ENCODE measurements at regions not wholly inside any gene's neighbourhood (a gene's known extent, or its start where the extent isn't known, plus 50 kb on each side); places are given as distances from the start of the nearest gene placed in this dataset.

DNA sequence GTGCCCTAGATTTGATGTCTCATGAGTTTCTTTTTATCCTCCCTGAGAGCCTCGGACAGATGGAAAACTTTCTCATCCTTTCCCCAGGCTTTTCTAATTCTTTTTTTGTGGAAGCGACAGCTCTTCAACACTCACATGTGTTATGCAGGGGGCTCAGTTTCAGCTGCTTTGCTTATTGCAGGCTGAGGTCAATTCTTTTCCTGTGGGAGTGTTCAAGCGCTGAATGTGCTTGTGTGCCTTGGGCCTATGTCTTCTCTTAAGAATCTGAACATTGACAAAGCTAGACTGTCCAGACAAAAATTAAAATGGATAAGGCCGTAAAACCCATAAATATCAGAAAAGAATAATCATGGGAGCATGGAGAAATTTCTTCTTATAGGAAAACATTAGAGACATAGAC lies 125.2 kb upstream of the STEAP4 start:
- H3K4me3 ChIP-seq (ENCODE audit: low read length) = no peak overlapping the region
- H3K27me3 ChIP-seq (ENCODE audit: control insufficient read depth, insufficient read depth) = no peaks in the 10 kb centered on the region
- ATAC-seq = no peak
- H3K4me1 ChIP-seq (ENCODE audit: control insufficient read depth, insufficient read depth, low read length) = no peaks in the 10 kb centered on the region
- intact Hi-C loops (cut with DNase I) = no loop called here
- no peak overlapping the region for H3K27ac ChIP-seq (ENCODE audit: low read length)
- H3K9me3 ChIP-seq (ENCODE audit: control insufficient read depth, low read length) = no peaks in the 10 kb centered on the region
- DNase-seq = no peak
- 57% methylated on average over 4 of the region's 4 CpGs for WGBS

DNA sequence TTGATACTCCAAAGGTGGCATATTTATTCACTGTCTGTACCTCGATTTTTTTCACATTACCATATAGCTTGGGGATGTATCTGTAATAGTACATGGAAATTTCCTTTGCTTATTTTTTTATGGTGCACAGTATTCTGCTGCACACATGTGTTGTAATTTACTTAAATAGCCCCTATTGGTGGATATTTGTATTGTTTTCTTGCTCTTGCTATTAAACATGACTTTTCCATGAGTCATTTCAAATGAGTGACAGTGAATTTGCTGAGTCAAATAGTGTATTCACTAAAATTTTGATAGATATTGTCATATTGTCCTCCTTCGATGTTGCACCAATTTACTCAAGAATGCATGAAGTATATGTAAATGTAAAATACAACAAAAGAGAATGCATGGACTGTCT lies 122.7 kb upstream of the STEAP4 start:
- Histone ChIP-seq H3K27me3 (ENCODE audit: control insufficient read depth, insufficient read depth) (no peaks in the 10 kb centered on the region), H3K27ac (ENCODE audit: low read length) (no peak overlapping the region), H3K4me3 (ENCODE audit: low read length) (no peak overlapping the region), H3K9me3 (ENCODE audit: control insufficient read depth, low read length) (no peaks in the 10 kb centered on the region), H3K4me1 (ENCODE audit: control insufficient read depth, insufficient read depth, low read length) (no peaks in the 10 kb centered on the region)
- no peak for ATAC-seq
- no peak for DNase-seq
- WGBS = 81% methylated on average over 2 of the region's 2 CpGs
- intact Hi-C loops (cut with DNase I) = no loop called here

DNA sequence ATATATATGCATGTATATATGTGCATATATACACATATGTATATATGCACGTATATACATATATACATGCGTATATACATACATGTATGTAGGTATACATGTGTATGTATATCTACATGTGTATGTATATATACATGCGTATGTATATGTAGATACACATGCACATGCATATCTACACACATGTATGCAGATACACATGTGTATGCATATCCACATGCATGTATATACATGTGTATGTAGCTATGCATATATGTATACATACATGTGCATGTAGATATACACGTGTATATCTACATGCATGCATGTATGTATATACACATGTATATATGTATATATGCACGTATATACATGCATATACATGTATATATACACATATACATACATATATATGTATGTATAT lies 95.8 kb upstream of the STEAP4 start:
- intact Hi-C loops (cut with DNase I) = no loop called here
- 91% methylated on average over 5 of the region's 5 CpGs for WGBS

DNA sequence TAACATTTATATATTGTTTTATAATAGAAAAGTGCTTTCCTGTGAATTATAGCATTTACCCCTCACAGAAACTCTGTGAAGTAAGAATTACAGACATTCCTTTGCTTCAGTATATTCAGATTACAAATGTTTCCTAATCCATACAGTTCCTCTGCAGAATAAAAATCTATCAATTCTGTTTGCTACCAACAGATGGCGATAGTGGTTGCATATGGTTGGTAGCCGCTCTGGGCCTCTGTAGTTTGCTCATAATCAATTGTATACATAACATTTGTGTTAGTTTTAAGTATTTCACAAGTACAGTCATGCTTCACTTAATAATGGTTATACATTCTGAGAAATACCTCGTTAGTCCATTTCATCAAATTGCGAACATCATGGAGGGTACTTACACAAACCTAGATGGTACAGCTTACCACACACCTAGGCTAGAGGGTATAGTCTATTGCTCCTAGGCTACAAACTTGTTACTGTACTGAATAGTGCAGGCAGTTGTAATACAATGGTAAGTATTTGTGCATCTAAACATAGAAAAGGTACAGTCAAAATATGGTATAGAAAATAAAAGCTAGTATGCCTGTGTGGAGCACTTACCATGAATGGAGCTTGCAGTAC lies 94.4 kb upstream of the STEAP4 start:
- DNase-seq (no peak), ATAC-seq (no peak)
- Histone ChIP-seq H3K27me3 (ENCODE audit: control insufficient read depth, insufficient read depth) (no peaks in the 10 kb centered on the region), H3K4me1 (ENCODE audit: control insufficient read depth, insufficient read depth, low read length) (no peaks in the 10 kb centered on the region), H3K4me3 (ENCODE audit: low read length) (no peak overlapping the region), H3K9me3 (ENCODE audit: control insufficient read depth, low read length) (no peaks in the 10 kb centered on the region), H3K27ac (ENCODE audit: low read length) (no peak overlapping the region)
- WGBS = 73% methylated on average over 4 of the region's 4 CpGs
- intact Hi-C loops (cut with DNase I) = no loop called here

More for the DNA sequence above, 95.8 kb upstream of the STEAP4 start:
- ATAC-seq (no peak), DNase-seq (no peak)
- no peaks in the 10 kb centered on the region for H3K27me3 ChIP-seq (ENCODE audit: control insufficient read depth, insufficient read depth)
- no peak overlapping the region for H3K4me3 ChIP-seq (ENCODE audit: low read length)
- H3K27ac ChIP-seq (ENCODE audit: low read length) = no peak overlapping the region
- no peaks in the 10 kb centered on the region for H3K4me1 ChIP-seq (ENCODE audit: control insufficient read depth, insufficient read depth, low read length)
- H3K9me3 ChIP-seq (ENCODE audit: control insufficient read depth, low read length) = no peaks in the 10 kb centered on the region

DNA sequence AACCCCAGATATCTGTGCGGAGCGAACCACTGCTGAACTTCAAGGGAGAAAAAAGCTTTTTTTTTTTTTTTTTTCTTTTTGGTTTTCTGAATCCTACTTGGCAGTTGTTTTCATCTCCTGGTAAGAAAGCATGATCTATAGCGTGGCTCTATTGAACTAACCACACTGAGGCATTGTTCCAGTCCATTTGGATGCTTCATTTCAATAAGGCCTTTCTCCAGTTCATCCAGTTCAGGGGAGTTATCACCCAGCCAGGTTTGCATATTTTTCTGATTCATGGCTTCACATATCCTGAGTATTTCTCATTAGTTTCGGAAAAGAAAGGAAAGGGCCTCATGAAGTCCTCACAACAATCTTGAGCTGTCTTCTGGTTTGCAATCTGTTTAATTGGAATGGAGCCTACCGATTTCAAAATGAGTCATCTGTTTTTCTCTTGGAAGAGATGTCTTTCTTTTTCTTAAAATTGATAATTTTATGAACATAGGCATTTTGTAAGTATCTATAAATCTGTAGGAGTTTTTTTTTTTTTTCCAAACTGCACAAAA lies 93.1 kb upstream of the STEAP4 start:
- DNase-seq (no peak), ATAC-seq (no peak)
- 65% methylated on average over 5 of the region's 5 CpGs for WGBS
- no peaks in the 10 kb centered on the region for H3K4me1 ChIP-seq (ENCODE audit: control insufficient read depth, insufficient read depth, low read length)
- no peak overlapping the region for H3K27ac ChIP-seq (ENCODE audit: low read length)
- intact Hi-C loops (cut with DNase I) = no loop called here
- no peak overlapping the region for H3K4me3 ChIP-seq (ENCODE audit: low read length)
- no peaks in the 10 kb centered on the region for H3K9me3 ChIP-seq (ENCODE audit: control insufficient read depth, low read length)
- no peaks in the 10 kb centered on the region for H3K27me3 ChIP-seq (ENCODE audit: control insufficient read depth, insufficient read depth)

DNA sequence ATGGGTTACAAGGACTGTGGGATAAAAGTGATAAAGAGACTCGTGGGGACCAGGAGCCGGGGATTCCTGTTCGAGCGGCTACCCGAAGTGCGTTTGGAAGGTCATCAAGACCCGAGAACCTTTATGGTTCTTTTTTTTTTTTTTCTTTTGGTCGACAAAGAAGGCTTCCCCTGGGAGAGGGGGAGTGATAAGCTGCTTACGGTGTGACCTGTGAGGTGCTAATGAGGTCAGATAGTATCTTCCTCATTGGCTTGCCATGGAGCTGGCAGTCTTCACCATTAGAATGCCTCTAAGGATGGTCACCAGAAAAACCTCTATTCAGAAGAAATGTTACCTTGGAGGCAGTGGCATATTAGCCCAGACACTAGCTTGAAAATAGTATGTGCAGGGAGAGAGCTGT lies 92.3 kb upstream of the STEAP4 start:
- intact Hi-C loops (cut with DNase I) = no loop called here
- H3K27me3 ChIP-seq (ENCODE audit: control insufficient read depth, insufficient read depth) = no peaks in the 10 kb centered on the region
- DNase-seq (no peak), ATAC-seq (no peak)
- no peak overlapping the region for H3K4me3 ChIP-seq (ENCODE audit: low read length)
- H3K9me3 ChIP-seq (ENCODE audit: control insufficient read depth, low read length) = no peaks in the 10 kb centered on the region
- WGBS = 33% methylated on average over 9 of the region's 9 CpGs
- no peaks in the 10 kb centered on the region for H3K4me1 ChIP-seq (ENCODE audit: control insufficient read depth, insufficient read depth, low read length)
- no peak overlapping the region for H3K27ac ChIP-seq (ENCODE audit: low read length)

DNA sequence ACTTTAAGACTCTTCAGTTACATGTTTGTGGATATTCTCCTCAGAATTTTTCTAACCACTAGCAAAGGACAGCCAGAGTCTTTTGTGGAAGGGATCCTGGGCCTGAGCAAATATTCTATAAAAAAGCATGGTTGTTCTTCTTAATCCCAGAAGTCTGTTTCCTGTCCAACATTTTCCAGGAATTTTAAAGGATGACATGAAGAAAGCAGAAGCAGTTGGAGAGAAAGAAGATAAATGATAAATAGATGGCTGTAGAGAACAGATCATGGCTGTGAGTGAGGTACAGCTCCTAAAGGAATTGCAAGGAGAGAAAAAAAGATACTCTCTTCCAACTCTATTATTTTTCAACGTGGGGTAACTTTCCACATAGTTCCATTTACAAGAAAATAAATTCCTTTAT lies 91.8 kb upstream of the STEAP4 start:
- H3K4me1 ChIP-seq (ENCODE audit: control insufficient read depth, insufficient read depth, low read length) = no peaks in the 10 kb centered on the region
- H3K27ac ChIP-seq (ENCODE audit: low read length) = no peak overlapping the region
- H3K9me3 ChIP-seq (ENCODE audit: control insufficient read depth, low read length) = no peaks in the 10 kb centered on the region
- H3K4me3 ChIP-seq (ENCODE audit: low read length) = no peak overlapping the region
- DNase-seq = no peak
- ATAC-seq = no peak
- WGBS = 28% methylated on average over 1 of the region's 1 CpG
- intact Hi-C loops (cut with DNase I) = no loop called here
- no peaks in the 10 kb centered on the region for H3K27me3 ChIP-seq (ENCODE audit: control insufficient read depth, insufficient read depth)

DNA sequence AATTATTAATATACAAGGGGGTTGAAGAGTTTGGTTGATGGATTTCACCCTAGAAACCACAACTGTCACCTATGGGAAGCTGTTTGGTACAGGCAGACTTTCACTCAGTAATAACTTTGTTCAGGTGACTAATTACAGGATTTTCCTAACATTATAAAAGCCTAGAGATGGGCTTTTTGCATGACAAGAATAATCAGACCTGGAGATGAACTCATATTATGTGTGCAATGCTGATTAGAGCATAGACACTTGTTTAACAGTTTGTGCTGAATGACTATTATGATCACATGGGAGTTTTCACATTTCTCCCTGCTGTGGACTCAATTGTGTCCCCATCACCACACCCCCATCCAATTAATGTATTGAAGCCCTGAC lies 90.2 kb upstream of the STEAP4 start:
- Histone ChIP-seq H3K27ac (ENCODE audit: low read length) (no peak overlapping the region), H3K4me1 (ENCODE audit: control insufficient read depth, insufficient read depth, low read length) (no peaks in the 10 kb centered on the region), H3K4me3 (ENCODE audit: low read length) (no peak overlapping the region), H3K27me3 (ENCODE audit: control insufficient read depth, insufficient read depth) (no peaks in the 10 kb centered on the region), H3K9me3 (ENCODE audit: control insufficient read depth, low read length) (no peaks in the 10 kb centered on the region)
- ATAC-seq (no peak), DNase-seq (no peak)
- intact Hi-C loops (cut with DNase I) = no loop called here

DNA sequence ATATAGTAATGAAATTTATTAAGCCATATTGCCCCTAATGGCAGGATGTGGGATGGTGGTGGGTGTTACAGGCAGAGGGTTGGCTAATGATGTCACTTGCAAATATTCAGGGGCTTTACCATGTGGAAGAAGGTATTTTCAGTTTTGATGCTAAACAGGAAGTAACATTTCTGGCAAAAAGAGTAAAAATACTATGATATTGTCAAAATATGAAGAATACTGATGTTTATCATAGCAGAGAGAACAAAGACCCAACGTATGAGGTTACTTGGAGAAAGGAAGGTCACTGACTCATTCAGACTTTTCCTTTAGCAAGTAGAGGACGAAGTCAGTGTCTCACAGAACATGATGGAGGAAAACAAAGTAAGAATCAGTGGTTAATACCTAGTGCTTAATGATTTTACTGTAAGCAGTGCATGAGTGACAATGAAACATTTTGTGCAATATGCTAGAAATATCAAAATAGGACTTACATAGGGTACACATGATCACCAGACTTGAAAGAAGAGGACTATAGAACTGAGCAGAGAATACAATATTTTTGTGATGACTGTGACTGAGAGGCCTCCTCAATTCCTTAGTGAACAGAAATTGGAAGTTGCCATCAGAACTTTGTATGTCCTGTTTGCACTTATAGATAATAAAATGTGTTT lies 89.7 kb upstream of the STEAP4 start:
- Histone ChIP-seq H3K27me3 (ENCODE audit: control insufficient read depth, insufficient read depth) (no peaks in the 10 kb centered on the region), H3K4me1 (ENCODE audit: control insufficient read depth, insufficient read depth, low read length) (no peaks in the 10 kb centered on the region), H3K9me3 (ENCODE audit: control insufficient read depth, low read length) (no peaks in the 10 kb centered on the region), H3K27ac (ENCODE audit: low read length) (no peak overlapping the region), H3K4me3 (ENCODE audit: low read length) (no peak overlapping the region)
- DNase-seq (no peak), ATAC-seq (no peak)
- intact Hi-C loops (cut with DNase I) = no loop called here
- 56% methylated on average over 2 of the region's 2 CpGs for WGBS

DNA sequence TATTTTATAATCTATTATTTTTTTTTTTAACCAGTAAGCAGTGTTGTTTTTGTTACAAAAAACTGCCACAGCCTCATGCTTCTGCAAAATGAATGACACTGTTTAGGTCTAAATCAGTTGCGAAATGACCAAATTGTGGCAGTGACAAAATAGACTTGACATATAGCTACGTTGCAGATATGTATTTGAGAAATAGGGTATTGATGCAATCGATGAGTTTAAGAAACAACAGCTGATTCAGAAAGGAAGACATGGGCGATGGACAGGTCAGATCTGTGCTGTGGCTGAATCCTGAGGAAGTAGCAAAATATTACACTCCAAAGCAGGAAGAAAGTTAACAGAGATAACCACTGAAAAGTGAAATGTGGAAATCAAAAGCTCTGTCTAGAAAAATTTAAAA lies 89.0 kb upstream of the STEAP4 start:
- Histone ChIP-seq H3K9me3 (ENCODE audit: control insufficient read depth, low read length) (no peaks in the 10 kb centered on the region), H3K4me1 (ENCODE audit: control insufficient read depth, insufficient read depth, low read length) (no peaks in the 10 kb centered on the region), H3K27me3 (ENCODE audit: control insufficient read depth, insufficient read depth) (no peaks in the 10 kb centered on the region), H3K27ac (ENCODE audit: low read length) (no peak overlapping the region), H3K4me3 (ENCODE audit: low read length) (no peak overlapping the region)
- intact Hi-C loops (cut with DNase I) = no loop called here
- ATAC-seq = no peak
- DNase-seq = no peak
- WGBS = 66% methylated on average over 4 of the region's 4 CpGs

DNA sequence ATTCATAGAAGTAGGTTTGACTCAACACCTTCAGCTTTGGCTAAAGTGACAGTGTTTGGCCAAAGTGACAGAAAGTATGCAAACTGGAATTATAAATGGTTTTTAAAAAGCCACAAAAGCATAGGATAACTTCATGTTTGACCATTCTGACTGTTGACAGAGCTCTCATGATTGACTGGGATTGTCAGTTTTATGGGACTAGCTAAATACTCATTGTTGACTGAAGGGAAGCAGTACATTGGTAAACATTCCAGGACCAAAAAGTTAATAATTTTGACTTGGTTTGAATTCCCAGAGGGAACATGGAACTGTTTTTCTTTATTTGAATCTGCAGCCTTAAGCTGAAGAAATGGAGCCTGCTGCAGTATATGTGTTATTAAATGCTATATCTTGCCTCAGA lies 84.6 kb upstream of the STEAP4 start:
- Histone ChIP-seq H3K27ac (ENCODE audit: low read length) (no peak overlapping the region), H3K4me3 (ENCODE audit: low read length) (no peak overlapping the region), H3K27me3 (ENCODE audit: control insufficient read depth, insufficient read depth) (no peaks in the 10 kb centered on the region), H3K9me3 (ENCODE audit: control insufficient read depth, low read length) (no peaks in the 10 kb centered on the region), H3K4me1 (ENCODE audit: control insufficient read depth, insufficient read depth, low read length) (no peaks in the 10 kb centered on the region)
- intact Hi-C loops (cut with DNase I) = no loop called here
- ATAC-seq = no peak
- no peak for DNase-seq

DNA sequence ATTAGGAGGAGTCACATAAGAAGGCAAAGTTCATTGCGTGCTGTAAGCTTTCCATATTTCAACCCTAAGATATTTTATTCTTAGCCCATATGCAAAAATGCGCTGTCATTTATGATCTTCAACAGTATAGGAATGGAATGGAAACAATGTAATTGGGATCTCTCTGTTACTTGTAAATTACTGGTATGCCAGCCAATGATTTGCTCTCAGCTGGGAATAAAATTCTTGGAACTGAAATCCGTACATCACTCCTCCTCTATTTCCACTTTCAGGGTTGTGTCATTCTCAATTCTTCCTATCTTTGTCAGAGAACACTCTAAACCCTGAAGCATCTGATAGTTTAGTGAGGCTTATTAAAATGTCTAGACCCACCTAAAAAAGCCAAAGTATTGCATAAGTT lies 80.7 kb upstream of the STEAP4 start:
- intact Hi-C loops (cut with DNase I) = no loop called here
- Histone ChIP-seq H3K9me3 (ENCODE audit: control insufficient read depth, low read length) (no peaks in the 10 kb centered on the region), H3K4me1 (ENCODE audit: control insufficient read depth, insufficient read depth, low read length) (no peaks in the 10 kb centered on the region), H3K27ac (ENCODE audit: low read length) (no peak overlapping the region), H3K4me3 (ENCODE audit: low read length) (no peak overlapping the region), H3K27me3 (ENCODE audit: control insufficient read depth, insufficient read depth) (no peaks in the 10 kb centered on the region)
- WGBS = 64% methylated on average over 3 of the region's 3 CpGs
- ATAC-seq (no peak), DNase-seq (no peak)
